ENCODE measurements at regions not wholly inside any gene's neighbourhood (a gene's known extent, or its start where the extent isn't known, plus 50 kb on each side); places are given as distances from the start of the nearest gene placed in this dataset.
"Not testable (repeated sequence)": the region's sequence is repeated elsewhere in the genome, so short reads cannot be mapped to it uniquely, and the experiment has no call there.

- Histone ChIP-seq H3K4me1 (ENCODE audit: control insufficient read depth, insufficient read depth, low read length) (no peaks in the 10 kb centered on the region), H3K27me3 (ENCODE audit: control insufficient read depth, insufficient read depth, low read length) (no peaks in the 10 kb centered on the region), H3K9me3 (ENCODE audit: control insufficient read depth, insufficient read depth, low read length) (no peaks in the 10 kb centered on the region), H3K36me3 (ENCODE audit: control insufficient read depth, insufficient read depth, low read length) (no peaks in the 10 kb centered on the region), H3K4me3 (ENCODE audit: low read length) (no peak overlapping the region), H3K27ac (ENCODE audit: low read length) (no peak overlapping the region)
- no peak for DNase-seq (ENCODE audit: low read depth, low spot score)
- no CpG with 5 or more reads among the region's 1 CpG for WGBS (ENCODE audit: insufficient coverage, insufficient read length)
These were observed 85.1 kb downstream of the GNL3L start for GRCh38 chrX:54615109-54615508.

- Histone ChIP-seq H3K4me1 (ENCODE audit: control insufficient read depth, insufficient read depth, low read length) (peaks cover 2% of the 10 kb centered on the region; the same call in 1 of the 2 replicates), H3K4me3 (ENCODE audit: low read length) (no peak overlapping the region)
- no CpG with 5 or more reads among the region's 3 CpGs for WGBS (ENCODE audit: insufficient coverage, insufficient read length)
These were observed 103.6 kb downstream of the GNL3L start for GRCh38 chrX:54633641-54634040.

GRCh38 chrX:54639018-54639345, 109.0 kb downstream of the GNL3L start:
- Histone ChIP-seq H3K36me3 (ENCODE audit: control insufficient read depth, insufficient read depth, low read length) (no peaks in the 10 kb centered on the region), H3K9me3 (ENCODE audit: control insufficient read depth, insufficient read depth, low read length) (no peaks in the 10 kb centered on the region), H3K27ac (ENCODE audit: low read length) (no peak overlapping the region), H3K4me1 (ENCODE audit: control insufficient read depth, insufficient read depth, low read length) (peaks cover 1% of the 10 kb centered on the region; the same call in 1 of the 2 replicates), H3K27me3 (ENCODE audit: control insufficient read depth, insufficient read depth, low read length) (no peaks in the 10 kb centered on the region), H3K4me3 (ENCODE audit: low read length) (peak overlapping the region; percentile 79; the same call in 1 of the 2 replicates)
- WGBS (ENCODE audit: insufficient coverage, insufficient read length) = no CpG with 5 or more reads among the region's 3 CpGs
- no peak for DNase-seq (ENCODE audit: low read depth, low spot score)

More at GRCh38 chrX:54633641-54634040, 103.6 kb downstream of the GNL3L start:
- Histone ChIP-seq H3K27ac (ENCODE audit: low read length) (no peak overlapping the region), H3K36me3 (ENCODE audit: control insufficient read depth, insufficient read depth, low read length) (no peaks in the 10 kb centered on the region), H3K9me3 (ENCODE audit: control insufficient read depth, insufficient read depth, low read length) (no peaks in the 10 kb centered on the region), H3K27me3 (ENCODE audit: control insufficient read depth, insufficient read depth, low read length) (no peaks in the 10 kb centered on the region)
- DNase-seq (ENCODE audit: low read depth, low spot score) = no peak

- WGBS (ENCODE audit: insufficient coverage, insufficient read length) = no CpG with 5 or more reads among the region's 47 CpGs
- no peak overlapping the region for H3K27ac ChIP-seq (ENCODE audit: low read length)
These were observed 109.5 kb downstream of the GNL3L start for GRCh38 chrX:54639346-54640102.

GRCh38 chrX:54640103-54640690, 110.2 kb downstream of the GNL3L start:
- no CpG with 5 or more reads among the region's 6 CpGs for WGBS (ENCODE audit: insufficient coverage, insufficient read length)
- Histone ChIP-seq H3K4me1 (ENCODE audit: control insufficient read depth, insufficient read depth, low read length) (peaks cover 1% of the 10 kb centered on the region; the same call in 1 of the 2 replicates), H3K4me3 (ENCODE audit: low read length) (peak overlapping the region; percentile 79; the same call in 1 of the 2 replicates), H3K36me3 (ENCODE audit: control insufficient read depth, insufficient read depth, low read length) (no peaks in the 10 kb centered on the region), H3K9me3 (ENCODE audit: control insufficient read depth, insufficient read depth, low read length) (no peaks in the 10 kb centered on the region), H3K27me3 (ENCODE audit: control insufficient read depth, insufficient read depth, low read length) (no peaks in the 10 kb centered on the region), H3K27ac (ENCODE audit: low read length) (no peak overlapping the region)
- DNase-seq (ENCODE audit: low read depth, low spot score) = no peak

More at GRCh38 chrX:54639346-54640102, 109.5 kb downstream of the GNL3L start:
- Histone ChIP-seq H3K4me1 (ENCODE audit: control insufficient read depth, insufficient read depth, low read length) (peaks cover 1% of the 10 kb centered on the region; the same call in 1 of the 2 replicates), H3K4me3 (ENCODE audit: low read length) (peak overlapping the region; percentile 79; the same call in 1 of the 2 replicates), H3K27me3 (ENCODE audit: control insufficient read depth, insufficient read depth, low read length) (no peaks in the 10 kb centered on the region), H3K36me3 (ENCODE audit: control insufficient read depth, insufficient read depth, low read length) (no peaks in the 10 kb centered on the region), H3K9me3 (ENCODE audit: control insufficient read depth, insufficient read depth, low read length) (no peaks in the 10 kb centered on the region)
- DNase-seq (ENCODE audit: low read depth, low spot score) = peak; percentile 72

GRCh38 chrX:54640736-54641135, 110.7 kb downstream of the GNL3L start:
- no peaks in the 10 kb centered on the region for H3K9me3 ChIP-seq (ENCODE audit: control insufficient read depth, insufficient read depth, low read length)
- no peak for DNase-seq (ENCODE audit: low read depth, low spot score)
- no peak overlapping the region for H3K27ac ChIP-seq (ENCODE audit: low read length)
- no peak overlapping the region for H3K4me3 ChIP-seq (ENCODE audit: low read length)
- no CpG with 5 or more reads among the region's 8 CpGs for WGBS (ENCODE audit: insufficient coverage, insufficient read length)
- H3K36me3 ChIP-seq (ENCODE audit: control insufficient read depth, insufficient read depth, low read length) = no peaks in the 10 kb centered on the region
- H3K4me1 ChIP-seq (ENCODE audit: control insufficient read depth, insufficient read depth, low read length) = peaks cover 1% of the 10 kb centered on the region; the same call in 1 of the 2 replicates
- H3K27me3 ChIP-seq (ENCODE audit: control insufficient read depth, insufficient read depth, low read length) = no peaks in the 10 kb centered on the region

- peaks cover 1% of the 10 kb centered on the region; the same call in 1 of the 2 replicates for H3K4me1 ChIP-seq (ENCODE audit: control insufficient read depth, insufficient read depth, low read length)
- H3K36me3 ChIP-seq (ENCODE audit: control insufficient read depth, insufficient read depth, low read length) = no peaks in the 10 kb centered on the region
- H3K27ac ChIP-seq (ENCODE audit: low read length) = no peak overlapping the region
- no peak overlapping the region for H3K4me3 ChIP-seq (ENCODE audit: low read length)
- no peaks in the 10 kb centered on the region for H3K9me3 ChIP-seq (ENCODE audit: control insufficient read depth, insufficient read depth, low read length)
- DNase-seq (ENCODE audit: low read depth, low spot score) = no peak
- H3K27me3 ChIP-seq (ENCODE audit: control insufficient read depth, insufficient read depth, low read length) = no peaks in the 10 kb centered on the region
These were observed 111.5 kb downstream of the GNL3L start for GRCh38 chrX:54641530-54641929.

- H3K9me3 ChIP-seq (ENCODE audit: control insufficient read depth, insufficient read depth, low read length); H3K36me3 ChIP-seq (ENCODE audit: control insufficient read depth, insufficient read depth, low read length); H3K27ac ChIP-seq (ENCODE audit: low read length); H3K27me3 ChIP-seq (ENCODE audit: control insufficient read depth, insufficient read depth, low read length); H3K4me3 ChIP-seq (ENCODE audit: low read length); H3K4me1 ChIP-seq (ENCODE audit: control insufficient read depth, insufficient read depth, low read length); DNase-seq (ENCODE audit: low read depth, low spot score): not testable (repeated sequence)
- WGBS (ENCODE audit: insufficient coverage, insufficient read length) = no CpG with 5 or more reads among the region's 4 CpGs
These were observed 117.6 kb downstream of the GNL3L start for GRCh38 chrX:54647607-54648006.

GRCh38 chrX:54659547-54659946, 129.5 kb downstream of the GNL3L start:
- Histone ChIP-seq H3K9me3 (ENCODE audit: control insufficient read depth, insufficient read depth, low read length) (no peaks in the 10 kb centered on the region), H3K27me3 (ENCODE audit: control insufficient read depth, insufficient read depth, low read length) (no peaks in the 10 kb centered on the region), H3K36me3 (ENCODE audit: control insufficient read depth, insufficient read depth, low read length) (no peaks in the 10 kb centered on the region), H3K27ac (ENCODE audit: low read length) (no peak overlapping the region), H3K4me3 (ENCODE audit: low read length) (no peak overlapping the region), H3K4me1 (ENCODE audit: control insufficient read depth, insufficient read depth, low read length) (no peaks in the 10 kb centered on the region)
- DNase-seq (ENCODE audit: low read depth, low spot score) = no peak
- WGBS (ENCODE audit: insufficient coverage, insufficient read length) = no CpG with 5 or more reads among the region's 2 CpGs

- no peak for DNase-seq (ENCODE audit: low read depth, low spot score)
- no CpG with 5 or more reads among the region's 1 CpG for WGBS (ENCODE audit: insufficient coverage, insufficient read length)
- no peak overlapping the region for H3K27ac ChIP-seq (ENCODE audit: low read length)
- no peaks in the 10 kb centered on the region for H3K4me1 ChIP-seq (ENCODE audit: control insufficient read depth, insufficient read depth, low read length)
- no peaks in the 10 kb centered on the region for H3K36me3 ChIP-seq (ENCODE audit: control insufficient read depth, insufficient read depth, low read length)
- H3K9me3 ChIP-seq (ENCODE audit: control insufficient read depth, insufficient read depth, low read length) = no peaks in the 10 kb centered on the region
- no peak overlapping the region for H3K4me3 ChIP-seq (ENCODE audit: low read length)
- no peaks in the 10 kb centered on the region for H3K27me3 ChIP-seq (ENCODE audit: control insufficient read depth, insufficient read depth, low read length)
These were observed 122.3 kb downstream of the ITIH6 start for GRCh38 chrX:54675762-54676161.

Data from iPS DF 6.9 (cell line).